ENCODE measurements at regions not wholly inside any gene's neighbourhood (a gene's known extent, or its start where the extent isn't known, plus 50 kb on each side); places are given as distances from the start of the nearest gene placed in this dataset.
"Not testable (repeated sequence)": the region's sequence is repeated elsewhere in the genome, so short reads cannot be mapped to it uniquely, and the experiment has no call there.

- no peak overlapping the region for H3K4me3 Mint-ChIP-seq
- peaks cover 6% of the 10 kb centered on the region for H3K27me3 Mint-ChIP-seq (ENCODE audit: low read depth)
- DNase-seq: no peak
- H3K27ac Mint-ChIP-seq: no peak overlapping the region
- H3K36me3 Mint-ChIP-seq (ENCODE audit: insufficient read depth in 2 of 2): peaks cover 0 to 2% of the 10 kb centered on the region in 2 donors
- no peaks in the 10 kb centered on the region for H3K4me1 Mint-ChIP-seq (ENCODE audit: low read depth)
- no peak for ATAC-seq (replicated peaks in 1 of 2)
- no peaks in the 10 kb centered on the region for H3K9me3 Mint-ChIP-seq
These were observed 74.2 kb downstream of the APOBEC1 start for GRCh38 chr12:7591531-7591930.

GRCh38 chr12:7590085-7590484 is 75.6 kb downstream of the APOBEC1 start:
- not testable (repeated sequence) for H3K27ac Mint-ChIP-seq, H3K4me3 Mint-ChIP-seq

GRCh38 chr12:7588742-7589329 is 76.9 kb downstream of the APOBEC1 start:
- H3K27me3 Mint-ChIP-seq (ENCODE audit: low read depth): peaks cover 18% of the 10 kb centered on the region
- ATAC-seq (replicated peaks in 1 of 2): peak; percentile 54 to 58
- H3K4me1 Mint-ChIP-seq (ENCODE audit: low read depth); H3K27ac Mint-ChIP-seq; H3K36me3 Mint-ChIP-seq (ENCODE audit: insufficient read depth in 2 of 2); H3K9me3 Mint-ChIP-seq: not testable (repeated sequence)
- peak overlapping the region in 1 of 2 donors; percentile 23 for H3K4me3 Mint-ChIP-seq
- DNase-seq: peak; percentile 46 to 56

More at GRCh38 chr12:7590085-7590484, 75.6 kb downstream of the APOBEC1 start:
- H3K36me3 Mint-ChIP-seq (ENCODE audit: insufficient read depth in 2 of 2); H3K27me3 Mint-ChIP-seq (ENCODE audit: low read depth); H3K9me3 Mint-ChIP-seq; ATAC-seq (replicated peaks in 1 of 2); DNase-seq; H3K4me1 Mint-ChIP-seq (ENCODE audit: low read depth): not testable (repeated sequence)

- H3K36me3 Mint-ChIP-seq (ENCODE audit: insufficient read depth in 2 of 2); H3K4me3 Mint-ChIP-seq; H3K9me3 Mint-ChIP-seq; H3K4me1 Mint-ChIP-seq (ENCODE audit: low read depth); H3K27ac Mint-ChIP-seq: not testable (repeated sequence)
- peaks cover 19% of the 10 kb centered on the region for H3K27me3 Mint-ChIP-seq (ENCODE audit: low read depth)
- peak; percentile 47 to 64 for ATAC-seq (replicated peaks in 1 of 2)
- peak; percentile 11 to 23 for DNase-seq
These were observed 80.6 kb upstream of the CD163 start for GRCh38 chr12:7584137-7584536.

GRCh38 chr12:7583471-7583870 is 79.9 kb upstream of the CD163 start:
- no peak overlapping the region for H3K27ac Mint-ChIP-seq
- H3K4me3 Mint-ChIP-seq: no peak overlapping the region
- peaks cover 4 to 6% of the 10 kb centered on the region in 2 donors for H3K9me3 Mint-ChIP-seq
- ATAC-seq (replicated peaks in 1 of 2) (no peak), DNase-seq (no peak)
- H3K36me3 Mint-ChIP-seq (ENCODE audit: insufficient read depth in 2 of 2): peaks cover 0 to 1% of the 10 kb centered on the region in 2 donors
- peaks cover 7% of the 10 kb centered on the region for H3K4me1 Mint-ChIP-seq (ENCODE audit: low read depth)
- peaks cover 19% of the 10 kb centered on the region for H3K27me3 Mint-ChIP-seq (ENCODE audit: low read depth)

- DNase-seq (no peak), ATAC-seq (replicated peaks in 1 of 2) (no peak)
- Mint-ChIP-seq H3K27ac (no peak overlapping the region), H3K9me3 (peaks cover 4 to 6% of the 10 kb centered on the region in 2 donors), H3K4me1 (ENCODE audit: low read depth) (peaks cover 7% of the 10 kb centered on the region), H3K4me3 (no peak overlapping the region), H3K36me3 (ENCODE audit: insufficient read depth in 2 of 2) (peaks cover 0 to 1% of the 10 kb centered on the region in 2 donors), H3K27me3 (ENCODE audit: low read depth) (peaks cover 19% of the 10 kb centered on the region)
These were observed 79.2 kb upstream of the CD163 start for GRCh38 chr12:7582796-7583195.

GRCh38 chr12:7581625-7582024 is 78.0 kb upstream of the CD163 start:
- peaks cover 4 to 6% of the 10 kb centered on the region in 2 donors for H3K9me3 Mint-ChIP-seq
- peaks cover 0 to 1% of the 10 kb centered on the region in 2 donors for H3K36me3 Mint-ChIP-seq (ENCODE audit: insufficient read depth in 2 of 2)
- no peak overlapping the region for H3K4me3 Mint-ChIP-seq
- no peak for DNase-seq
- H3K27ac Mint-ChIP-seq: no peak overlapping the region
- peaks cover 19% of the 10 kb centered on the region for H3K27me3 Mint-ChIP-seq (ENCODE audit: low read depth)
- no peak for ATAC-seq (replicated peaks in 1 of 2)
- H3K4me1 Mint-ChIP-seq (ENCODE audit: low read depth): peaks cover 7% of the 10 kb centered on the region

- Mint-ChIP-seq H3K27ac (no peak overlapping the region), H3K9me3 (peaks cover 4 to 6% of the 10 kb centered on the region in 2 donors), H3K36me3 (ENCODE audit: insufficient read depth in 2 of 2) (peaks cover 0 to 1% of the 10 kb centered on the region in 2 donors), H3K4me1 (ENCODE audit: low read depth) (peaks cover 7% of the 10 kb centered on the region), H3K27me3 (ENCODE audit: low read depth) (peaks cover 19% of the 10 kb centered on the region), H3K4me3 (no peak overlapping the region)
- ATAC-seq (replicated peaks in 1 of 2) (no peak), DNase-seq (no peak)
These were observed 77.5 kb upstream of the CD163 start for GRCh38 chr12:7581046-7581445.

- H3K4me3 Mint-ChIP-seq: no peak overlapping the region
- H3K9me3 Mint-ChIP-seq: no peaks in the 10 kb centered on the region
- no peaks in the 10 kb centered on the region for H3K4me1 Mint-ChIP-seq (ENCODE audit: low read depth)
- no peak for ATAC-seq (replicated peaks in 1 of 2)
- H3K36me3 Mint-ChIP-seq (ENCODE audit: insufficient read depth in 2 of 2): no peaks in the 10 kb centered on the region
- H3K27me3 Mint-ChIP-seq (ENCODE audit: low read depth): peaks cover 15% of the 10 kb centered on the region
- DNase-seq: no peak
- no peak overlapping the region for H3K27ac Mint-ChIP-seq
These were observed 67.7 kb upstream of the CD163 start for GRCh38 chr12:7571257-7571656.

- Mint-ChIP-seq H3K9me3 (no peaks in the 10 kb centered on the region), H3K36me3 (ENCODE audit: insufficient read depth in 2 of 2) (no peaks in the 10 kb centered on the region), H3K4me3 (no peak overlapping the region), H3K4me1 (ENCODE audit: low read depth) (no peaks in the 10 kb centered on the region), H3K27ac (no peak overlapping the region), H3K27me3 (ENCODE audit: low read depth) (peaks cover 4% of the 10 kb centered on the region)
- DNase-seq (no peak), ATAC-seq (replicated peaks in 1 of 2) (no peak)
These were observed 53.6 kb upstream of the CD163 start for GRCh38 chr12:7557227-7557626.

GRCh38 chr12:7555752-7556151 is 52.2 kb upstream of the CD163 start:
- no peak overlapping the region for H3K4me3 Mint-ChIP-seq
- DNase-seq: no peak
- H3K9me3 Mint-ChIP-seq: peaks cover 2 to 4% of the 10 kb centered on the region in 2 donors
- ATAC-seq (replicated peaks in 1 of 2): no peak
- H3K27ac Mint-ChIP-seq: no peak overlapping the region
- H3K36me3 Mint-ChIP-seq (ENCODE audit: insufficient read depth in 2 of 2): peaks cover 1 to 3% of the 10 kb centered on the region in 2 donors
- H3K4me1 Mint-ChIP-seq (ENCODE audit: low read depth): no peaks in the 10 kb centered on the region
- H3K27me3 Mint-ChIP-seq (ENCODE audit: low read depth): peaks cover 10% of the 10 kb centered on the region

- H3K27me3 Mint-ChIP-seq (ENCODE audit: low read depth): peaks cover 10% of the 10 kb centered on the region
- not testable (repeated sequence) for H3K27ac Mint-ChIP-seq; ATAC-seq (replicated peaks in 1 of 2); H3K4me3 Mint-ChIP-seq; H3K9me3 Mint-ChIP-seq; DNase-seq; H3K36me3 Mint-ChIP-seq (ENCODE audit: insufficient read depth in 2 of 2); H3K4me1 Mint-ChIP-seq (ENCODE audit: low read depth)
These were observed 51.3 kb upstream of the CD163 start for GRCh38 chr12:7554831-7555230.

All from activated T-cell treated with anti-CD3 and anti-CD28 coated beads, Interleukin-2, amount 50 U/mL, for 72 hours (primary cell).